ENCODE measurements at regions not wholly inside any gene's neighbourhood (a gene's known extent, or its start where the extent isn't known, plus 50 kb on each side); places are given as distances from the start of the nearest gene placed in this dataset.

DNA sequence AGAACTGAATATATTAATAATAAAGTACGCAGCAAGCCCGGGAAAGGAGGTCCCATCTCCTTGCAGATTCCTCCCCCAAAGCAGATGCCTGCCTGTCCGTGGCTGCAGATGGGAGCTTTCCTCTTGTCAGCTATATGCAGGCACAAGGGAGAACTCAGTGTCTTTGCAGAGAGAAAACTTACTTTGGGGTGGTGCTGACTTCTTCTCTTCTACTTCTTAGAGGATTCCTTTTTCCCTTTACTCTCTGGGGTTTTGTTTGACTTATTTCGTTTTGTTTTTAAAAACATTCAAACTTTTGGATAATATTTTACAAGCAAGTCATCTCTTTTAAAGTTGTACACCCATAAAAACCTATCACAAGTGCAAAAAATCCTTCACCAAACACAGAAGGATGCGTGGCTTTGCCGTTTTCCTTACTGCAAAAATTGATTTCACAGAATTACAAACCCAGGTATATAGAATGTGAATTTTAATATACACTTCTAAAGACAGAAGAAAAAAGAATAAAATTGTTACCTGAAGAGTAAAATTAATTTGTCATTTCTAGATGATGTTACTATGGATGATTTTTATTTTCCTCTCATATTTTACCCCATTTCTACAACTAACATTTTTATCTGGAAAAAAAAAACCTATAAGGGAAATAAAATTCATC, 65.3 kb upstream of the IGF1R start:
- Histone ChIP-seq H3K4me3 (ENCODE audit: low read depth, low read length) (no peak overlapping the region), H3K4me1 (no peaks in the 10 kb centered on the region), H3K79me2 (no peaks in the 10 kb centered on the region), H3K9me3 (ENCODE audit: control insufficient read depth, low read length) (no peaks in the 10 kb centered on the region), H3K27me3 (ENCODE audit: control insufficient read depth, insufficient read depth, low read length) (no peaks in the 10 kb centered on the region), H3K9ac (no peak overlapping the region), H2AFZ (no peak overlapping the region), H3K27ac (no peak overlapping the region), H3K4me2 (ENCODE audit: low read length) (no peak overlapping the region), H3K36me3 (ENCODE audit: control insufficient read depth, insufficient read depth, low read length) (no peaks in the 10 kb centered on the region)
- TF ChIP-seq, protein P1, sequence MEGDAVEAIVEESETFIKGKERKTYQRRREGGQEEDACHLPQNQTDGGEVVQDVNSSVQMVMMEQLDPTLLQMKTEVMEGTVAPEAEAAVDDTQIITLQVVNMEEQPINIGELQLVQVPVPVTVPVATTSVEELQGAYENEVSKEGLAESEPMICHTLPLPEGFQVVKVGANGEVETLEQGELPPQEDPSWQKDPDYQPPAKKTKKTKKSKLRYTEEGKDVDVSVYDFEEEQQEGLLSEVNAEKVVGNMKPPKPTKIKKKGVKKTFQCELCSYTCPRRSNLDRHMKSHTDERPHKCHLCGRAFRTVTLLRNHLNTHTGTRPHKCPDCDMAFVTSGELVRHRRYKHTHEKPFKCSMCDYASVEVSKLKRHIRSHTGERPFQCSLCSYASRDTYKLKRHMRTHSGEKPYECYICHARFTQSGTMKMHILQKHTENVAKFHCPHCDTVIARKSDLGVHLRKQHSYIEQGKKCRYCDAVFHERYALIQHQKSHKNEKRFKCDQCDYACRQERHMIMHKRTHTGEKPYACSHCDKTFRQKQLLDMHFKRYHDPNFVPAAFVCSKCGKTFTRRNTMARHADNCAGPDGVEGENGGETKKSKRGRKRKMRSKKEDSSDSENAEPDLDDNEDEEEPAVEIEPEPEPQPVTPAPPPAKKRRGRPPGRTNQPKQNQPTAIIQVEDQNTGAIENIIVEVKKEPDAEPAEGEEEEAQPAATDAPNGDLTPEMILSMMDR (IDR thresholded peaks at IDR 0.05) = no peak

DNA sequence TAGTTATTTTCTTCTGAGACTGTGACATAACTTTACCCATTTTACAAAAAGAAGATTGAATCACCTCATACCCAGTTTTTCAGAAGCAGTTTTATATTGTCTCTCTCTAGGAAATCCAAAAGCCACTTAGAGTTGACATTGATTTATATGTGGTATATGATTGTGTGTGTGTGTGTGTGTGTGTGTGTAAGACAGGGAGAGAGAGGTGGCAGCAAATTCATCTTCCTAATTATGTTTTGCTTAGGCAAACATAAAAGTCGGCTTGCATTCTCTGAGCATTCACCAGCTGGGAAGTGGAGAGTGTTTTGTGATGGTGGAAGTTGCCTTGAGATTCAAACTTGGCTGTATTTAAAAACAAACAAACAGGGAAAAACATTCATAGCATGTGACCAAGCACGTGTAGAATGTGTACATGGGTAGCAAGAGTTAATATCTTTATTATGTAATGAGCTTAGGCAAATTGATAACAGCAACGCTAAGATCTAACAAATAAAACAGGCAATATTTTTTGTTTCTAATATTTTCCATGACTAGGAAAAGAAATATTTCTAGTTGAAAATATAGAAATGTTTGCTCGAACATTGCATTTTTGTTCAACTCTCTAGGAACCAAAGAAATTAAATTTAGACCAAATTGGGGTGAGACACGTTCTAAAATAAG, 64.4 kb upstream of the IGF1R start:
- Histone ChIP-seq H3K4me2 (ENCODE audit: low read length) (no peak overlapping the region), H3K79me2 (no peaks in the 10 kb centered on the region), H3K4me3 (ENCODE audit: low read depth, low read length) (no peak overlapping the region), H3K27me3 (ENCODE audit: control insufficient read depth, insufficient read depth, low read length) (no peaks in the 10 kb centered on the region), H2AFZ (no peak overlapping the region), H3K36me3 (ENCODE audit: control insufficient read depth, insufficient read depth, low read length) (no peaks in the 10 kb centered on the region), H3K9me3 (ENCODE audit: control insufficient read depth, low read length) (no peaks in the 10 kb centered on the region), H3K4me1 (no peaks in the 10 kb centered on the region), H3K9ac (no peak overlapping the region), H3K27ac (no peak overlapping the region)
- TF ChIP-seq, protein P1 (IDR thresholded peaks at IDR 0.05) = no peak

DNA sequence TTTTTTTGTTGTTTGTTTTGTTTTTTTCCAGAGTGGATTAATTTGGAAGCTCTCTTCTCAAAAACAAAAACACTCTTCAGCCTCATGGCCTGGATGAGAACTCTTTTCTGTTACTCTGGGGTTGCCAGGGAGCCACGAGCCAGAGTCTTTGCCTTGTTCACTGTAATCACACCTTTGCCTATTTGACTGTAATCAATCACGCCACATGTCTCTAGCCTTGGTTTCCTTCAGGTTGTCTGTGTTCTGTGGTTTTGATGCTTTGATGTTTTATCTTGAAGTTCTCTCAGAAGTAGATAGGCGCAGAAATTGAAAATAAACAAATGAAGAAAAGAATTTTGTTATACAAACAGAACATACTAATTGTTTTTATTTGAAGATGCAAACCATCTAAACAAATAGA, 62.3 kb upstream of the IGF1R start:
- Histone ChIP-seq H3K27me3 (ENCODE audit: control insufficient read depth, insufficient read depth, low read length) (no peaks in the 10 kb centered on the region), H3K4me2 (ENCODE audit: low read length) (no peak overlapping the region), H3K4me1 (no peaks in the 10 kb centered on the region), H2AFZ (no peak overlapping the region), H3K9me3 (ENCODE audit: control insufficient read depth, low read length) (no peaks in the 10 kb centered on the region), H3K27ac (no peak overlapping the region), H3K9ac (no peak overlapping the region), H3K79me2 (no peaks in the 10 kb centered on the region), H3K36me3 (ENCODE audit: control insufficient read depth, insufficient read depth, low read length) (no peaks in the 10 kb centered on the region), H3K4me3 (ENCODE audit: low read depth, low read length) (no peak overlapping the region)
- TF ChIP-seq, protein P1 (IDR thresholded peaks at IDR 0.05) = no peak

DNA sequence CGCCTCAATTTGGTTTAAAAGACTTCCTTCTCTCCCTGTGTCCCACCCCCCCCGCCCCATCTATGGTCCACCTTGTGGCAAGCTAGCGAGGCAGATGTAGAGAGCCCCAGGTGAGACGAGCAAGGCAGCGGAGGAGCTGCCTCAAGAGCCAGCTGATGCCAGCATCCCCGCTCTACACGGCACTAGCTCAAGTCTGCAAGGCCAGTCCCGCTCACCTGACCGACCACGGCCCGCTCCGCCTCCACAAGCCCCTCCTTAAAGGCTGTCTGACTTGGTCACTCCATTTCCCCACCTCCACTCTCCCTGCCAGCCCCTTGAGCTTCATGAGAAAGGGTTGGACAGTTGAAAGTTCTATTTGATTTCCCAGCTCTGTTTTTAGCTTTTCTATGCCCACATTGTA, 56.2 kb upstream of the IGF1R start:
- H3K9ac ChIP-seq = no peak overlapping the region
- no peak overlapping the region for H2AFZ ChIP-seq
- H3K27ac ChIP-seq = no peak overlapping the region
- no peaks in the 10 kb centered on the region for H3K36me3 ChIP-seq (ENCODE audit: control insufficient read depth, insufficient read depth, low read length)
- H3K4me3 ChIP-seq (ENCODE audit: low read depth, low read length) = no peak overlapping the region
- H3K79me2 ChIP-seq = no peaks in the 10 kb centered on the region
- H3K27me3 ChIP-seq (ENCODE audit: control insufficient read depth, insufficient read depth, low read length) = no peaks in the 10 kb centered on the region
- H3K4me2 ChIP-seq (ENCODE audit: low read length) = no peak overlapping the region
- H3K9me3 ChIP-seq (ENCODE audit: control insufficient read depth, low read length) = no peaks in the 10 kb centered on the region
- no peaks in the 10 kb centered on the region for H3K4me1 ChIP-seq
- TF ChIP-seq, protein P1 (IDR thresholded peaks at IDR 0.05) = no peak

DNA sequence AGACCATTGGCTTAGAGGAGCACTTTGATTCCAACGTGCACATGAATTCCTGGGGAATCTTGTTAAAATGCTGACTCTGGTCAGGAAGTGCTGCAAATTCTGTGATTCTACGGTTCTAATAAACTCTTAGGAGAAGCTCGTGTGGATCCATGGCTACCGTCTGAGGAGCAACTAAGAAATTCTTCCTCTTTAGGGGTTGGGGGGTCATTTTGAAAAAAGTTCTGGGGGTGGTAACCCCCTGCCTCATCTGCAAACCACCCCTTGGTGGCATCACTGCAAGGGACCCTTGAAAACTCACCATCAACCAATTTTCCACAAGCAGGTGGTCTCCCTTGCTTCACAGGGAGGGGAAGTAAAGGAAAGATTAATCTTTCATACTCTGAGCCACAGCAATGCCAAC, 52.2 kb upstream of the IGF1R start:
- Histone ChIP-seq H3K9ac (no peak overlapping the region), H3K79me2 (no peaks in the 10 kb centered on the region), H3K4me2 (ENCODE audit: low read length) (no peak overlapping the region), H3K36me3 (ENCODE audit: control insufficient read depth, insufficient read depth, low read length) (no peaks in the 10 kb centered on the region), H3K27ac (no peak overlapping the region), H2AFZ (no peak overlapping the region), H3K27me3 (ENCODE audit: control insufficient read depth, insufficient read depth, low read length) (no peaks in the 10 kb centered on the region), H3K9me3 (ENCODE audit: control insufficient read depth, low read length) (no peaks in the 10 kb centered on the region), H3K4me1 (no peaks in the 10 kb centered on the region), H3K4me3 (ENCODE audit: low read depth, low read length) (no peak overlapping the region)
- TF ChIP-seq, protein P1 (IDR thresholded peaks at IDR 0.05) = no peak

Data from parathyroid adenoma (tissue), 2 donors.